A549 (cell line): ENCODE measurements at regions not wholly inside any gene's neighbourhood (a gene's known extent, or its start where the extent isn't known, plus 50 kb on each side); places are given as distances from the start of the nearest gene placed in this dataset.

Source experiments
- MAZ ChIP-seq: fragments of 150-350 bp; IDR thresholded peaks from 2 replicates; pipeline ENCODE4 v1.6.1; 2014; ENCODE audit warnings: antibody characterized with exemption, low read depth, low read length, borderline replicate concordance
- TF ChIP-seq, protein P1 (sequence below): fragments of >200 bp; sonication (Bioruptor Twin); formaldehyde crosslinking; IDR thresholded peaks from 3 replicates; pipeline ENCODE4 v1.5.1; 2016

DNA sequence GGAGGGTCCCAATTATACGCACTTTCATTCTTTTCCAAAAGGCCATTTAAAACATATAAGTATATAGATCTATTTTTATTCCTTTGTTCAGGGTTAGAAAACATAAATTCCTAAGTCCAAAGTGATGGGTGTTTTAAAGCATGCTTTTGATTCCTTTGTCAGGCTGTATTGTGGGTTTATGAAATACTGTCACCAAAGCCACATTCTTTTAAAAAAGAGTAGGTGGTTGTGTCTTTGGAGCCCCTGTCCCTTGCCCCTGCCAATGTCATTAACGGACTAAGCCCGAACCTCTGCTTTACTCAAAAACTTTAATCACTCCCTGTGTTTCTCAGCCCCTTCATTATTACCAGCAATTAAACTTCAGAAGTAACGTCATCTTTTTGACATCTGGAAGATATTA, 104.9 kb upstream of the APCDD1 start:
- TF ChIP-seq, protein P1, sequence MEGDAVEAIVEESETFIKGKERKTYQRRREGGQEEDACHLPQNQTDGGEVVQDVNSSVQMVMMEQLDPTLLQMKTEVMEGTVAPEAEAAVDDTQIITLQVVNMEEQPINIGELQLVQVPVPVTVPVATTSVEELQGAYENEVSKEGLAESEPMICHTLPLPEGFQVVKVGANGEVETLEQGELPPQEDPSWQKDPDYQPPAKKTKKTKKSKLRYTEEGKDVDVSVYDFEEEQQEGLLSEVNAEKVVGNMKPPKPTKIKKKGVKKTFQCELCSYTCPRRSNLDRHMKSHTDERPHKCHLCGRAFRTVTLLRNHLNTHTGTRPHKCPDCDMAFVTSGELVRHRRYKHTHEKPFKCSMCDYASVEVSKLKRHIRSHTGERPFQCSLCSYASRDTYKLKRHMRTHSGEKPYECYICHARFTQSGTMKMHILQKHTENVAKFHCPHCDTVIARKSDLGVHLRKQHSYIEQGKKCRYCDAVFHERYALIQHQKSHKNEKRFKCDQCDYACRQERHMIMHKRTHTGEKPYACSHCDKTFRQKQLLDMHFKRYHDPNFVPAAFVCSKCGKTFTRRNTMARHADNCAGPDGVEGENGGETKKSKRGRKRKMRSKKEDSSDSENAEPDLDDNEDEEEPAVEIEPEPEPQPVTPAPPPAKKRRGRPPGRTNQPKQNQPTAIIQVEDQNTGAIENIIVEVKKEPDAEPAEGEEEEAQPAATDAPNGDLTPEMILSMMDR: no peak
- no peak for TF ChIP-seq MAZ
